Left colon (tissue), 2 donors: ENCODE measurements at regions not wholly inside any gene's neighbourhood (a gene's known extent, or its start where the extent isn't known, plus 50 kb on each side); places are given as distances from the start of the nearest gene placed in this dataset.
"Not testable (repeated sequence)": the region's sequence is repeated elsewhere in the genome, so short reads cannot be mapped to it uniquely, and the experiment has no call there.

Experiments used
- ATAC-seq: fragments of 200-7000 bp; cut with Tn5 transposase; one replicate; pipeline ENCODE4 v1.9.1; 2020; ENCODE audit warnings: mild to moderate bottlenecking, moderate library complexity
- DNase-seq, 2 donors: peaks; one replicate each; pipeline ENCODE4 v3.0.0-alpha.2; 2020
- intact Hi-C, 2 donors: fragments of 100-400 bp; cut with DNase I in 1 of 2; cut with micrococcal nuclease in 1 of 2; formaldehyde crosslinking; loops; one replicate each; pipeline versions ENCODE4 v1.11.2 to v1.14.0; 2022; cut with DNase I, micrococcal nuclease
- donor health status: DM: no; HTN: no; CAD: no.
- donor health status: DM: yes; HTN: yes; CAD: no.

DNA sequence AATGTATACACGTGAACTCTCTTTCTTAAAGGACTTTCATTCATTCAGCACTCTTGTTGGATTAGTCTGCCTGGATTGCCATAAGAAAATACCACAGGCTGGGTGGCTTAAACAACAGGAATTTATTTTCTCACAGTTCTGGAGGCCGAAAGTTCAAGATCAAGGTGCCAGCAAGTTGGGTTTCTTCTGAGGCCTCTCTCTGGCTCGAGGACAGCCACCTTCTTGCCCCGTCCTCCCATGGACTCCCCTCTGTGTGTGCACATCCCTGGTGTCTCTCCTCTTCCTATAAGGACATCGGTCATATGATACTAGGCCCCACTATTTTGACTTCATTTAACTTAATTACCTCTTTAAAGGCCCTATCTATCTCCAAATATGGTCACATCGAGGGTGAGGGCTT is 110.4 kb upstream of the BMPER start:
- ATAC-seq (no peak), DNase-seq (no peak)
- intact Hi-C loops: no loop called here

DNA sequence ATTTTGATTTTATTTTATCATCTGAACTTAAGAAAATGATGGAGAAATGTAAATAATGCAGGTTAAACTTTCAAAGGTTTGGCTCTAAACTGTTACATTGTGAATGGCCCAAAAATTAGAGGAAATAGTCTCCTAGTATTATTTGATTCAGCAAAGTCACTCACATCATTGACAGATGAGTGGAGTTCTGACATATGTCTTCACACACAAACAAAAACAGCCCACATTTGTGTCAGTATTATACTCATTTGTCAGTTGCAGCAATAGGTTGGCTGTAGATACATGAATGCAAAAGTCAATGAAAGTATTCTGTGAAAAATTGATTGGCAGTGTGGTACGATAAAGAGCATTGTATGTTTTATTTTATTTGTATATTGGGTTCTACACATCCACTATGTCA is 108.8 kb upstream of the BMPER start:
- DNase-seq (no peak), ATAC-seq (no peak)
- intact Hi-C loops: no loop called here

DNA sequence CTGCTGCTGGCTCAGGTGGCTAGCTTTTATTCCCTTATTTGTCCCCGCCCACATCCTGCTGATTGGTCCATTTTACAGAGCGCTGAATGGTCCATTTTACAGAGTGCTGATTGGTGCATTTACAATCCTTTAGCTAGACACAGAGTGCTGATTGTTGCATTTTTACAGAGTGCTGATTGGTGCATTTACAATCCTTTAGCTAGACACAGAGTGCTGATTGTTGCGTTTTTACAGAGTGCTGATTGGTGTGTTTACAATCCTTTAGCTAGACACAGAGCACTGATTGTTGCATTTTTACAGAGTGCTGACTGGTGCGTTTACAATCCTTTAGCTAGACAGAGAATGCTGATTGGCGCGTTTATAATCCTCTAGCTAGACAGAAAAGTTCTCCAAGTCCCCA is 107.8 kb upstream of the BMPER start:
- intact Hi-C loops, ATAC-seq, DNase-seq: not testable (repeated sequence)

DNA sequence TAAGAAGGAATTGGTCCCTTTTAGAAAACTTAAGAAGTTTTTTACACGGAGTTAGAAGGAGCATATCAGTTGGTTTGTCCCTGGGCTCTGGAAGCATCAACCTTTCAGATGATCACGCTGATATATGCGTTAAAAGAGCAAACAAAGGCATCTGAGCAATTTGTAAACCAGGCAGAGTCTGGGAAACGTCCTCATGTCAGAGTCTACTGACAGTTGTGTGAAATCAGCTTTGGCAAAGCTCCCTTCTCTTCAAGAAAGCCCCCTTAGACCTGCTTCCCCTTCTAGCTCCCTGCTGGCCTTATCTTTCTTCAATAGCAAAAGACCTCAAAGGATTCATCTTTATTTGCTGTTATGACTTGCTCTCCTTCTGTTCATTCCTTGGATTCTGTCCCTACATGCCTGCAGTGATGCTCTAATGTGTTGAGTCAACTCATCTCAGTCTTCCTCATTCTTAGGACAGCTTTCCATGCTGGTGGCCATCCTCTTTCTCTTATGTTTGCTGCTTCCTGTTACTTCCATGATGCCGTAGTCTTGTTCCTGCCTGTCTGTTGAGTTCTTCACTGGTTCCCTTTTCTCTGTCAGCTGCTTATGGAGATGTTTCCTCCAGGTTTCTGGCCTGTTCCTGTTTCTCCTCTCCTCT is 106.5 kb upstream of the BMPER start:
- DNase-seq: no peak
- intact Hi-C loops: no loop called here
- no peak for ATAC-seq

DNA sequence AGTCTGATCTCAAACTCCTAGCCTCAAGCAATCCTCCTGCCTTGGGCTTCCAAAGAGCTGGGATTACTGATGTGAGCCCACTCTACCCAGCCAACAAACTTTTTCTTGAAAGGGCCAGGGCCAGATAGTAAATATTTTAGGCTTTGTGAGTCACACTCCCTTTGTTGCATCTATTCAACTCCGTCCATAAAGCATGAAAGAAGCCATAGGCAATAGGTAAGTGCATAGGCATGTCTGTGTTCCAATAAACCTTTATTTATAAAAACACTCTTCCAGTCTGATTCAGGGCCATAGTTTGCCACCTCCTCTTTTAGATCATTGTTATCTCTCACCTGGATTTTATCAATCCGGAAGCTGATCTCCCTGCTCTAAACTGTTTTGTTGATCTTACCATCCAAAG is 105.6 kb upstream of the BMPER start:
- intact Hi-C loops: no loop called here
- ATAC-seq (no peak), DNase-seq (no peak)

DNA sequence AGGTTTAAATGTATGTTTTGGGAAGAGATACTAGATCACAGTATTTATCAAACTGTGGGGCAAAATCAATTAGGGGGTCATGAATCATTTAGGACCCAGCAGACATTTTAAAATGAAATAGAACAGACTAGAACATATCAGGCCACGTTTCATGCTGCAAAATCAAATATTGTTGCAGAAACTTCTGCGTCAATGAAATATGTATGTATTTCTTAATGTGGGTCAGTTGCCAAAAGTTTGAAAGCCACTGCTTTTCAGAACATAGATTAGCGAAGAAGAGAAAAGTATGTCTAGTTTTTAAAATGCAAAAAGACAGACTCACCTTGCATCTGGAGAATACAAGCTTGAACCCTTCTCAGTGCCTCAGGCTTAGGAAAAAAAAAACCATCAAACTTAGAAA is 102.7 kb upstream of the BMPER start:
- DNase-seq (no peak), ATAC-seq (no peak)
- intact Hi-C loops: no loop called here

DNA sequence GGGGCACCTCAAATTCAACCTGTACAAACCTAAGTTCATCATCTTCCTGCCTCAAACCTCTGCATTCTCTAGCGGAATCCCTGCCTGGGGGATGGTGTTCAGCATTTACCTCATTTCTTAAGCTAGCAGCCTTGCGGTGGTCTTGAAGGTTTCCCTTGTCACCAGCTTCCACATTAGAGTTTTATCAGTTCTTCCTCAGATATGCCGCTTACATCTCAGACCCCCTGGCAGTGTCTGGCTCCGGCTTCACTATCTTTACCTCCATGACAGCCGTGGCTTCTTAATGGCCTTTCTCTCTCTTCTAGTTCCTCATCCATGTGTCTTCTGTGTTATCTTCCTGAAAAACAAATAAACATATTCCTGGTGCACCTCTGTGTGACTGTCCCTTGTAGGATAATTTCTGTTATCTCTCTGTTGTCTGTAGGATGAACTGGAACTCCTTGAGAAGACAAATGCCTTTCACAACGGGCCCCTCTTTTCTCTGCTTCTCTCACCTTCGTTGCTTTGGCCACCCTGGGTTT is 101.1 kb upstream of the BMPER start:
- ATAC-seq: no peak
- DNase-seq: no peak
- intact Hi-C loops: no loop called here

DNA sequence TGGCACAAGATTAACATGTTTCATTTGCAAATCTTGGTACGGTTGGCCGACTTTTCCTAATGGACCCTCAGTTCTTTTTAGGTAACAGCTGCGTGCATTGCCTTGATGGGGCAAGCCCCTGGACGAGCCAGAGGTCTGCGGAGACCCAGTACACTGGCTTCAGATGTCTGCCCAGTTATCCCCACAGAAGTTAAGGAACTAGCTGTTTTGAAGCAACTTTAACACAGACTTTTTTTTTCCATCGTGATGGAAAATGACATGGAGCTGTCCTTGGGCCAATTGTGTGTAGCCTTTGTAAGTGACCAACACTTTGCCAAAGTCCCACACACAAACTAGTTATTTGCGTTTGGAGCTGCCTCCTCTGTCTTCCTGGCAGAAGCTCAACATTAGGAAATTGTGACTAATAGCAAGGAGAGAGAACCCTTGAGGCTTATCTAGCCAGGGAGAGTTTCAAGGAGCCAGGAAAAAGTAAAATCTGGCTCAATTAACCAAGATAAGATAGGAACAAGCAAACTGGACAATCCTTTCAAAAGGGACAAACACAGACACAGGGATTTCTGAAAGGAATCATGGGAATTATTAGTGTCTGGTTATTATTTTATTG is 99.6 kb upstream of the BMPER start:
- intact Hi-C loops: no loop called here
- DNase-seq: no peak
- ATAC-seq: no peak

DNA sequence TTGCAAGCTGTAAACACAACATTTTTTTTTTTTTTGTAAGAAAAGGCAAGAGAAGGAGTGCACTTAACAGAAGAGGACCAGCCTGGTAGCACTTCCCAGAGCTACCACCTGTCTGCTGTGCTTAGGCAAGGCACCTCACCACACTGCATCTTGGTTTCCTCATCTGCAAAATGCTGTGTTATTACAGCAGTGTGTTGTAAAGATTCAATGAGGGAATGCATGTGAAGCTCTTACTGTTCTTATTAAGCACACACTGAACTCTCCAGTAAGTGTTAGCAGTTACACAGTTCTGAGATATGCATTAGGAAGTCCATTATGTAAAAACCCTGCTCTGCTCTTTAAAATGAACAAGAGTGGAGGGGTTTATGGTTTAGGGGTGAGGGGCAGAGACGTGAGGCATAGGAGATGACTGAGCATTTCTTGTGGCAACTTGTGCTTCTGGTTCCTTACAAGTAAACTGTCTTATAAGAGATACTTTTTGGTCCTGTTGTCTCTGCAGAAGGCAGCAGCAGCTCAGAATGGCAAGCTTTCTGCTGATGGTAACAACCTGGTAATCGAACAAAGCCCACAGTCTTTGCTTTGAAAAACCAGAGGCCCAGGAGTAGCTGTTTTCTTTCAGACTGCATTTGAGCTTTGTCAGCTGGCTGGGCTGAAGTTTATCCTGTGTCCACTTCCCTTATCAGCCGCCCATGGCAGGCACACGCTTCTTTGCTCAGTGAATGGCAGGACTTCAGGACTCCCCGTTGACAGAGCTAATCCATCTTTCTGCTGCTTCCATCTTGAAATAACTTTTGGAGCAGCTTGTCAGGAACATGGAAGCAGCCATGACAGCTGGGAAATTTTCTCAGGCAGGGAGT is 98.8 kb upstream of the BMPER start:
- intact Hi-C loops: no loop called here
- DNase-seq (no peak), ATAC-seq (no peak)

DNA sequence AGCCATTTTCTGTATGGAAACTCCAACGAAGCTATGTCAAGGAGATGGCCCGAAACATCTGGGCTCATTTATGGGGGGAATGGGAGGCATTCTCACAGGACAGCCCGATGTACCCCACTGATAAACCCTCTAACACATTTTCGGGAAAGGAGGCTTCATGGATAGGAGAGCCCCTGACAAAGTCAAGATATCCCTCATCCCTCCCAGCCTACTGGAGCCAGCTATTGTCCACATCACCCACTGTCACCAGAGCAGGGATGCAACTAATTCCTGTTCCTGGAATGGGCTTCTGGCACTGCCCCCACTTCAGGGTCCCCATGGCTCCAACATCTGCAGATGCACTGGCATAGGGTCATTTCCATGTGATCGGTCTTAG is 98.2 kb upstream of the BMPER start:
- intact Hi-C loops: no loop called here
- no peak for ATAC-seq
- DNase-seq: no peak

DNA sequence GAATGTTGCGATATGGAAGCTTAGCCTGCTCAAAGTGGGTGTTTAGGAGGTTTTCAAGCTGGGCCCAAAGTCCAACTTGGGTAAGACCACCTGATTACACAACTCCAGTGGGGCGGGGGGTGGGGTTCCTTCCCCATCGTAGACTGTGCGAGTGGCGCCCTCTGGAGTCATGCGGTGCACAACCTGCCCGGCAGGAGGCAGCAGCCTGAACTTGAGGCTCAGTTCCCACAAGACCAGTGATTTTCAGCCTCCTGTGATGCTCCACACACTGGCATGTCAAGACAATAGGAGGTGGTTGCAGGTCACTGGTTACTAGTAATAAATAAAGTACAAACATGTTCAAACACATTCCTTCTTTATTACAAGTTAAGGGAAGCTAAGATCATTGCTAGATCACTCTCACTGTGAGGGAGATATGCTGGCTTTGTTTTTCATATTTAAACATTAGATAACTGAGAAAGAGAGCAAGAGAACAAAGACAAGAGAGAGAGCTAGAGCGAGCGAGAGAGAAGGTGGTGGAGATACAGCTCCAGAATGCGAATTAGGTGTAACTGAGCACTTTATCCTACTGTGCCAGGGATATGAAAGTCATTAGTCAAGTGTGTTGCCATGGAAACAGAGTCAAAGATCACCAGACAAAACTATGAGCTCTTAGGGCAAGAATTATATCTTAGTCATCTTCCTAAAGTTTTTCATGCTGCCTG is 97.4 kb upstream of the BMPER start:
- peak; percentile 39 for ATAC-seq
- intact Hi-C loops: no loop called here
- peak in 1 of 2 donors; percentile 35 for DNase-seq

DNA sequence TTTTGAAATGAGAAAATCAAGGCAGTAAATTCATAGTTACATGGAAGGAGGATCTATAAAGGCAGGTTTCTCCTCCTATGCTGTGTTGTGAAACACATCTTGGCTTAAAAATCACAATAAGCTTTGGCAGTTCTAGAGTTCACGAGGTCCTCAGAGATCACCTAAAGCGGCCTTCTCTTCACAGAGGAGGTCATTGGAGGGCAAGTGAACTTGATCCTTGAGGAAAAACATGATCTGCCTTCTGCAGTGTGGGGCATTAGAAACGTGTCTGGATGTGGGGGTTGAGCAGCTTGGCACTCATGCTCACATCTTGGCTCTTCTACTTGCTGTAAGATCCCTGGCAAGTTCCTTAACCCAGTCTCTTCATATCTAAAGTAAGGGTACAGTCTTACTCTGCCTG is 96.1 kb upstream of the BMPER start:
- intact Hi-C loops: no loop called here
- DNase-seq (no peak), ATAC-seq (no peak)

DNA sequence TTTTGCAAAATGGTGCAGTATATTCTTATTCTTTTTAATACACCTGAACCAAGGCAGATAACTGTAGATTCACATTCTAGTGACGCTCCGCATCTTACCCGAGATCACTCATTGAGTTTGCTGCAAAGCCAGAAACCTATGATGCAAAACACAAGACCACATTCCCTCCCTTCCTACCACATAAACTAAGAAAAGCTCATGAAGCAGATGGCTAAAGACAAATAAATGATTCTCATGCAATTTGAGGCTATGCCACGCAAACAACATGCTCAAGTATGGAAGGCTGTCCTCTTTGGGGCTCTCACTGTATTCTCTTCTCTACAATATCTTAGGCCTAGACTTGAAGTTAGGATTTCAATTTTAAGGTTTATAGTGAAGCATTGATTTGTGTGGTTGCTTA is 95.0 kb upstream of the BMPER start:
- no peak for DNase-seq
- no peak for ATAC-seq
- intact Hi-C loops: no loop called here

DNA sequence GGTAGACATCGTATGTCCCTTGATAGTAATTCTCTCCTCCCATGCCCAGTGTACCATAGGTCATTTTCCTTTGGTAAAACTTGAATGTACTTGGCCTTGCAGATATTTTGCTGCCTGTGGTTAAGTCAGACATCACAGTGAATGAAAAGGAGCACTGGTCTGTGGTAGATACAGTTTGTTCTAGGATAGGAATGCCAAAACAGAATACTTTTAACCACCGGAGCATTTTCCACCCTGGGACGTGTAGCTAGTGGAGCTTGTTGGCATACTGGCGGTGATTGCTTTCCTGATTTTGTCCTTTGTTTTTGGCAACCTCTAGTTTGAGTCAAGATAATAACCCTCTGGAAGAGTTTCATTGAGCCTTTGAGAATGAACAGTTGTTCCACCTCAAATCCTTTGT is 92.0 kb upstream of the BMPER start:
- no peak for ATAC-seq
- no peak for DNase-seq
- intact Hi-C loops: no loop called here

DNA sequence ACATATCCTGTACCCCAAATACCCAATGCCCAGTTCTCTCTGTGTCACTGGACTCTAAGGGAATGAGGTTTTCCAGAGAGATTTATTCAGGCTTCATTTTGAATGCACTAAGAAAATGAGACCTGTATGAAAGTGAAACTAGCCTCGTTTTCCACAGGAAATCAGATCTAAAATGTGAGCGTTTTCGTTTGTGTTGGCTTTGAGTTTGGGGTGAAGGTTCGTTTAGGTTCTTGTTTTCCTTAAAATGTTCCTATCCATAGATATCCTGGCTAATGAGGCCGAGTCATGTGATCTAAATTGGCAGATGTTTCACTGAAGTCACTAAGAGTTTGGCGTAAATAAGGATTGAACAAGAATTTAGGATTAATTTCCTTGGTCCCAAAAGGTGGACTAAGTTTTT is 90.9 kb upstream of the BMPER start:
- intact Hi-C loops: no loop called here
- no peak for ATAC-seq
- no peak for DNase-seq

DNA sequence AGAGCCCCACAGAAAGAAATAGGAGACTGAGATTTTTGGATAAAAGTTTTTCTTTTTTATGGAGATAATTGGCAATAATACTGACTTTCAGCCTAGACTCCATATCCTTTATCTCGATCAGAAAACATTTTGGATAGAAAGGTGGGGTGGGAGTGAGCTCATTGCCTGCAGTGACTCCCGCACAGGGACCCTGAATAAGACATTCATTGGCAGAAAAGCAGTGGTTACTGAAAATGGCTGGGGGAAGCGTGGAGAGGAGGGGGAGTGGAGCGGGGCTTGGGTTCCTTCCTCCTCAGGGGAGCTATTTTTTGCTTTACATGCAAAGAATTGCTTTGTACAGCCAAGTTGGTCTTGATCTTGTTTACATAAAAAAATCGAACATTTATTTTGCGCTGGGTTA is 90.4 kb upstream of the BMPER start:
- no peak for DNase-seq
- no peak for ATAC-seq
- intact Hi-C loops: no loop called here

DNA sequence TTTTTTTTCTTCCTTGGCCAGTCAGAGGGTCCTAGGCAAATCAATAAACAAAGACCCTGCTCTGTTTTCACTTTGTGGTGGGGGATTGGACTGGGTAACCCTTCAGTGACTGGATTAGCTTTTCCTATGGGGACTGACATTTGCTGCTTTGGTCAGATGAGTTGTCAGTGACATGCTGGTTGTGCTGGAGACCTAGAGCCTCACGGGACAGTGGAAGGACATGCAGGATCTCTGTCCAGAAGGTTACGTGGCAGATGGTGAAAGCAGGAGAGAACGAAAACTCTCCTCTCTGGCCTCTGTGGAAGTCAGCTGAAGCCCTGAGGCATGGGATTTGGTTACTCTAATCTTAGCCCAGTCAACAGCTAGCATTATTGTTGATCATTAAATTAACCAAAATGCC is 90.0 kb upstream of the BMPER start:
- ATAC-seq: no peak
- DNase-seq: no peak
- intact Hi-C loops: no loop called here

DNA sequence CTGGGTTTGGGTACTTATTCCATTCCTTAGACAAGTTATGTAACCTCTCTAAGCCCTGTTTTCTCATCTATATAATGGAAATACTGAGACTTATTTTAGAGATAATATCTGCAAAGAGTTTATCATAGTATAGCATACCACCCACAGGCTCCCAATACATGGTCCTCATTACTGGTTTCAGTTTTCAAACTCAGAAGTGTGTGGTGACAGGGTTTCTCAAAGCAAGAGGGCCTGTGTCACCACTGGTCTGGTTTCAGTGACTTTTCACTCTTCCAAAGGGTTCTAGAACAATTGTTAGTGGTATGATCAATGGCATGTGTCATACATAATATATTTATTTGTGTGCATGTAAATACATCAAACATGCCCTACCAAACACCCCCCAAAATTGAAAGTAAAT is 89.2 kb upstream of the BMPER start:
- no peak for ATAC-seq

DNA sequence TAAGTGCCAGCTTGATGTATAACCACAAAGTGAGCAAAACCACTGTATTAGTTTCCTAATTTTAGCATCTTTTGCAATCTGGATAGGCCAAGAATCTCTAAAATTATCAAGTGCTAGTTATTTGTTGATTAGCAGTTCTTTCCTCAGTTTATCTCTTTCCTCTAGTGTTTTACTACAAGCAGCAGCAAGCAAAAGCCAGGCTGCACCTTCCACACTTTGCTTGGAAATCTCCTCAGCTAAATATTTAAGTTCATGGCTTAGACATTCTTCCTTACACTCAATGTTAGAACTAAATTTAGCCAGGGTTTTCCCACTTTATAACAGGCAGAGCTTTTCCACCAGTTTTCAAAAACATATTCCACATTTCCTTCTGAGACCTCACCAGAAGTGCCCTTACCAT is 85.7 kb upstream of the BMPER start:
- no peak for DNase-seq
- intact Hi-C loops: no loop called here
- ATAC-seq: no peak

More for the DNA sequence above, 89.2 kb upstream of the BMPER start:
- intact Hi-C loops: no loop called here
- DNase-seq: no peak

DNA sequence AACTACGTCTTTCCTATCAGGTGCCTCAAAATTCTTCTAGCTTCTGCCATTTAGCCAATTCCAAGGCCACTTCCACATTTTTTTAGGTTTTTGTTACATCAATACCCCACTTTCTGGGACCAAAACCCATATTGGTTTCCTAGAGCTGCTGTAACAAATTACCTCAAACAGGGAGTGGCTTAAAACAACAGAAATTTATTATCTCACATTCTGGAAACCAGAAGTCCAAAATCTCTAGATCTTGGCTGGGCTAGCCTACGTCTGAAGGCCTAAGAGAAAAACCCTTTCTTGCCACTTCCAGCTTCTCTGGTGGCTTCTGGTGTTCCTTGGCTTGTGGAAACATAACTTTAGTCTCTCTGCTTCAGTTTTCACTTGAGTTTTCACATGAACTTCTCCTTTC is 85.1 kb upstream of the BMPER start:
- no peak for DNase-seq
- ATAC-seq: no peak
- intact Hi-C loops: no loop called here
